HepG2 (cell line): ENCODE measurements at regions not wholly inside any gene's neighbourhood (a gene's known extent, or its start where the extent isn't known, plus 50 kb on each side); places are given as distances from the start of the nearest gene placed in this dataset.
"Not testable (repeated sequence)": the region's sequence is repeated elsewhere in the genome, so short reads cannot be mapped to it uniquely, and the experiment has no call there.

ENCODE experiments used
- ATAC-seq: fragments of 200-7000 bp; cut with Tn5 transposase; 3 replicates; pipeline ENCODE4 v1.9.1; 2020; ENCODE audit warnings: mild to moderate bottlenecking, moderate library complexity
- BruUV-seq: library from RNA; stranded (reverse); fragments of 400-500 nt; replicated peaks from 2 replicates; lab custom pipeline; 2021; lab: Mats Ljungman, UMichigan
- CTCF ChIA-PET: fragments of 300-600 bp; formaldehyde crosslinking; extraction: SDS; loops from one replicate; lab custom pipeline; 2021; ENCODE audit warnings: low total read pairs, inconsistent platforms, low intra/inter-chr PET ratio; lab: Yijun Ruan, JAX
- POLR2A ChIA-PET: fragments of 350-600 bp; sonication (Branson Sonifier 250); formaldehyde crosslinking; loops from one replicate; lab custom pipeline; 2020; ENCODE audit warnings: antibody characterized with exemption, inconsistent platforms; lab: Yijun Ruan, JAX
- DNase-seq: peaks from one replicate; pipeline ENCODE4 v3.0.0-alpha.2; 2015; ENCODE audit warnings: low spot score
- FAIRE-seq: peaks from 3 replicates; lab custom pipeline; 2011; peaks lifted over from hg19 to GRCh38; lab: Jason Lieb, UNC
- H2AFZ ChIP-seq: one replicate; pipeline ENCODE4 v1.6.1; 2011; ENCODE audit warnings: low read length, inconsistent platforms
- H3K27ac ChIP-seq: fragments of 300-600 bp; 3 replicates; pipeline ENCODE4 v1.8.0; 2011; ENCODE audit warnings: mixed run types, mild to moderate bottlenecking, mixed read lengths, low read length, inconsistent platforms; ENCODE audit not compliant: insufficient read depth; ENCODE audit errors: extremely low read length
- H3K27me3 ChIP-seq, 2 experiments: fragments of 200-600 bp in 1 of 2; 2 replicates in 1 of 2; 3 replicates in 1 of 2; pipeline versions ENCODE4 v1.6.0 to v1.8.0; 2011; ENCODE audit warnings: low read length in 2 of 2, mild to moderate bottlenecking in 2 of 2, moderate library complexity in 2 of 2, inconsistent platforms in 1 of 2; ENCODE audit not compliant: insufficient read depth in 2 of 2, control insufficient read depth in 1 of 2
- H3K36me3 ChIP-seq, 2 experiments: fragments of 200-600 bp in 1 of 2; replicated peaks in 1 of 2; 2 replicates in 1 of 2; 3 replicates in 1 of 2; pipeline versions ENCODE4 v1.5.1 to v1.8.0; 2011; ENCODE audit warnings: low read length in 2 of 2, inconsistent platforms in 1 of 2; ENCODE audit not compliant: insufficient read depth in 2 of 2, control insufficient read depth in 1 of 2
- H3K4me1 ChIP-seq: 2 replicates; pipeline ENCODE4 v1.5.1; 2012; ENCODE audit warnings: low read length, inconsistent platforms; ENCODE audit not compliant: insufficient read depth
- H3K4me2 ChIP-seq: 2 replicates; pipeline ENCODE4 v1.6.0; 2011; ENCODE audit warnings: low read depth, low read length, inconsistent platforms
- H3K4me3 ChIP-seq, 3 experiments: fragments of 200-600 bp in 1 of 3; sonication (generic), shearing (Covaris generic) in 1 of 3; replicated peaks in 1 of 3; 2 replicates each; pipeline ENCODE4 v1.5.1; 2011 to 2016; ENCODE audit warnings: low read length in 3 of 3, inconsistent platforms in 2 of 3, low read depth in 2 of 3, mild to moderate bottlenecking in 2 of 3, control low read depth in 1 of 3, mixed read lengths in 1 of 3; ENCODE audit not compliant: insufficient read depth in 1 of 3
- H3K79me2 ChIP-seq: one replicate; pipeline ENCODE4 v1.6.1; 2011; ENCODE audit warnings: low read length, inconsistent platforms; ENCODE audit not compliant: insufficient read depth
- H3K9ac ChIP-seq: 2 replicates; pipeline ENCODE4 v1.6.0; 2011; ENCODE audit warnings: mild to moderate bottlenecking, low read depth, low read length, inconsistent platforms; ENCODE audit not compliant: insufficient read depth
- H3K9me3 ChIP-seq: 2 replicates; pipeline ENCODE4 v1.5.1; 2012; ENCODE audit warnings: mild to moderate bottlenecking, low read length
- H4K20me1 ChIP-seq: 2 replicates; pipeline ENCODE4 v1.6.0; 2011; ENCODE audit warnings: inconsistent platforms, mild to moderate bottlenecking, low read length, moderate library complexity; ENCODE audit not compliant: insufficient read depth
- WGBS: methylation state at CpG from one replicate; pipeline ENCODE4 v1.1.6; 2017; ENCODE audit warnings: low lambda C conversion rate; 5-methylcytosine and 5-hydroxymethylcytosine counted together
- in situ Hi-C: cut with HindIII; loops from 2 replicates; pipeline ENCODE4 v1.10.0; 2017; ENCODE audit warnings: low pct_unique_long_range_greater_than_20kb; ENCODE audit not compliant: extremely low pct_ligation_motif_present
- intact Hi-C: fragments of 100-400 bp; cut with micrococcal nuclease; formaldehyde crosslinking; loops from one replicate; pipeline ENCODE4 v1.10.0; 2022; ENCODE audit not compliant: unreplicated experiment

DNA sequence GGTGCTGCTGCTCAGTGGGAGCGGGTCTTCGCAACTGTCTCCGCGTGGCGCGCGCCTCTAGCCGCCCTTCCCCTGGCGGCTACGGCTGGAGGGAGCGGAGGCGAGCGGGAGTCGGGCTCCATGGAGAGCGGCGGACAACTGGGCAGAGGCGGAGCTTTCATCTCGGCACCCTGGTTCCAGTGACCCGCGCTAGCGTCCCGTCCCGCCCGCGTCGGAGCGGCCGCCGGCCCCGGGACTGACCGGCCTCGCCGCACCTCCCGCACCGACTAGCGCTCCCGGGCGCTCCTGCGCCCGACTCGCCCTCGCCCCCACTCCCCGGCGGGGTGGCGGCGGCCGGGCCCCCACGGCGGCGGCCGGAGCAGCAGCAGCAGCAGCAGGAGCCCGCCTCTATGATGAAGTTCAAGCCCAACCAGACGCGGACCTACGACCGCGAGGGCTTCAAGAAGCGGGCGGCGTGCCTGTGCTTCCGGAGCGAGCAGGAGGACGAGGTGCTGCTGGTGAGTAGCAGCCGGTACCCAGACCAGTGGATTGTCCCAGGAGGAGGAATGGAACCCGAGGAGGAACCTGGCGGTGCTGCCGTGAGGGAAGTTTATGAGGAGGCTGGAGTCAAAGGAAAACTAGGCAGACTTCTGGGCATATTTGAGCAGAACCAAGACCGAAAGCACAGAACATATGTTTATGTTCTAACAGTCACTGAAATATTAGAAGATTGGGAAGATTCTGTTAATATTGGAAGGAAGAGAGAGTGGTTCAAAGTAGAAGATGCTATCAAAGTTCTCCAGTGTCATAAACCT is 69.2 kb upstream of the NOTCH2NLA start:
- BruUV-seq, intact Hi-C loops: not testable (repeated sequence)
- no CpG with 5 or more reads among the region's 68 CpGs for WGBS

GRCh38 chr1:146292940-146293936 is 64.4 kb upstream of the NOTCH2NLA start:
- DNase-seq, in situ Hi-C loops, H3K79me2 ChIP-seq, POLR2A ChIA-PET, H2AFZ ChIP-seq, intact Hi-C loops, H3K4me1 ChIP-seq, H3K27ac ChIP-seq, H3K4me3 ChIP-seq, H4K20me1 ChIP-seq, BruUV-seq, H3K27me3 ChIP-seq, H3K36me3 ChIP-seq, H3K9ac ChIP-seq, H3K4me2 ChIP-seq, H3K9me3 ChIP-seq, CTCF ChIA-PET: not testable (repeated sequence)
- FAIRE-seq (peak; percentile 94), ATAC-seq (peak; percentile 63)
- WGBS = no CpG with 5 or more reads among the region's 9 CpGs

More for the DNA sequence above, 69.2 kb upstream of the NOTCH2NLA start:
- CTCF ChIA-PET, H3K4me2 ChIP-seq, H3K79me2 ChIP-seq, H3K27ac ChIP-seq, H3K9me3 ChIP-seq, H2AFZ ChIP-seq, H3K36me3 ChIP-seq, FAIRE-seq, POLR2A ChIA-PET, H3K4me1 ChIP-seq, in situ Hi-C loops, H3K9ac ChIP-seq, H3K4me3 ChIP-seq, H3K27me3 ChIP-seq, H4K20me1 ChIP-seq, DNase-seq: not testable (repeated sequence)
- ATAC-seq = peak; percentile 81

GRCh38 chr1:146292424-146292823 is 63.6 kb upstream of the NOTCH2NLA start:
- POLR2A ChIA-PET, in situ Hi-C loops, H2AFZ ChIP-seq, DNase-seq, H3K4me2 ChIP-seq, H3K9ac ChIP-seq, ATAC-seq, CTCF ChIA-PET, H4K20me1 ChIP-seq, H3K27me3 ChIP-seq, H3K27ac ChIP-seq, BruUV-seq, H3K4me3 ChIP-seq, H3K4me1 ChIP-seq, intact Hi-C loops, H3K36me3 ChIP-seq, H3K79me2 ChIP-seq, H3K9me3 ChIP-seq: not testable (repeated sequence)
- WGBS = no CpG with 5 or more reads among the region's 4 CpGs
- FAIRE-seq = peak; percentile 34

DNA sequence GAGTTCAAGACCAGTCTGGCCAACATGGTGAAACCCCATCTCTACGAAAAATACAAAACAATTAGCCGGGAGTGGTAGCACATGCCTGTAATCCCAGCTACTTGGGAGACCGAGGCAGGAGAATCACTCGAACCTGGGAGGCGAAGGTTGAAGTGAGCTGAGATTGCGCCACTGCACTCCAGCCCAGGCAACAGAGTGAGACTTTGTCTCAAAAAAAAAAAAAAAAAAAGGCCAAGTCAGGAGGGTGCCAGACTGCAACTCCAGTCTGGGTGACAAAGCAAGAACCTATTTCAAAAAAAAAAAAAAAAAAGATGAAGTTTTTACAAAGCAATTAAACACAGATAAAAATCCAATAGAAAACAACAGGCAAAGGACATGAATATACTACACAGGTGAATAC is 59.1 kb upstream of the NOTCH2NLA start:
- DNase-seq, H4K20me1 ChIP-seq, H3K27ac ChIP-seq, ATAC-seq, H3K9ac ChIP-seq, H3K4me1 ChIP-seq, H2AFZ ChIP-seq, BruUV-seq, H3K27me3 ChIP-seq, FAIRE-seq, H3K4me2 ChIP-seq, POLR2A ChIA-PET, H3K9me3 ChIP-seq, intact Hi-C loops, H3K4me3 ChIP-seq, H3K36me3 ChIP-seq, H3K79me2 ChIP-seq, CTCF ChIA-PET, in situ Hi-C loops: not testable (repeated sequence)
- WGBS = no CpG with 5 or more reads among the region's 6 CpGs
